ENCODE measurements at regions not wholly inside any gene's neighbourhood (a gene's known extent, or its start where the extent isn't known, plus 50 kb on each side); places are given as distances from the start of the nearest gene placed in this dataset.

- DNase-seq: no peak
Observed at GRCh38 chr2:34123996-34124785, 525.1 kb upstream of the FAM98A start.

- no peak for DNase-seq
Observed at GRCh38 chr2:34121076-34121475, 522.0 kb upstream of the FAM98A start.

GRCh38 chr2:34115076-34115475, 516.0 kb upstream of the FAM98A start:
- DNase-seq: no peak

- DNase-seq: no peak
Observed at GRCh38 chr2:34112161-34112560, 513.1 kb upstream of the FAM98A start.

GRCh38 chr2:34110392-34110791, 511.3 kb upstream of the FAM98A start:
- no peak for DNase-seq

GRCh38 chr2:34107811-34108210, 508.7 kb upstream of the FAM98A start:
- no peak for DNase-seq

GRCh38 chr2:34105006-34105767, 506.1 kb upstream of the FAM98A start:
- DNase-seq: no peak

GRCh38 chr2:34104601-34105000, 505.5 kb upstream of the FAM98A start:
- no peak for DNase-seq

- DNase-seq: no peak
Observed at GRCh38 chr2:34103437-34103836, 504.3 kb upstream of the FAM98A start.

- DNase-seq: no peak
Observed at GRCh38 chr2:34102339-34102738, 503.2 kb upstream of the FAM98A start.

GRCh38 chr2:34099377-34099776, 500.3 kb upstream of the FAM98A start:
- DNase-seq: no peak

- no peak for DNase-seq
Observed at GRCh38 chr2:34098256-34098655, 499.2 kb upstream of the FAM98A start.

GRCh38 chr2:34096562-34097171, 497.6 kb upstream of the FAM98A start:
- no peak for DNase-seq

GRCh38 chr2:34093790-34094189, 494.7 kb upstream of the FAM98A start:
- no peak for DNase-seq

- DNase-seq: no peak
Observed at GRCh38 chr2:34070196-34070595, 471.1 kb upstream of the FAM98A start.

GRCh38 chr2:34069604-34070003, 470.5 kb upstream of the FAM98A start:
- DNase-seq: no peak

GRCh38 chr2:34050413-34050812, 451.3 kb upstream of the FAM98A start:
- DNase-seq: no peak

- DNase-seq: no peak
Observed at GRCh38 chr2:34045101-34045655, 446.1 kb upstream of the FAM98A start.

GRCh38 chr2:34037886-34038285, 438.8 kb upstream of the FAM98A start:
- no peak for DNase-seq

GRCh38 chr2:34037157-34037556, 438.1 kb upstream of the FAM98A start:
- DNase-seq: no peak

GRCh38 chr2:34031097-34031496, 432.0 kb upstream of the FAM98A start:
- DNase-seq: no peak

- DNase-seq: no peak
Observed at GRCh38 chr2:34030273-34030672, 431.2 kb upstream of the FAM98A start.

- DNase-seq: no peak
Observed at GRCh38 chr2:34029073-34029472, 430.0 kb upstream of the FAM98A start.

GRCh38 chr2:34025196-34025595, 426.1 kb upstream of the FAM98A start:
- no peak for DNase-seq

Measured in NCI-H2029 treated with DMSO at 0.1 percent for 48 hours (cell line).